GM12878 (cell line): ENCODE measurements at regions not wholly inside any gene's neighbourhood (a gene's known extent, or its start where the extent isn't known, plus 50 kb on each side); places are given as distances from the start of the nearest gene placed in this dataset.
"Not testable (repeated sequence)": the region's sequence is repeated elsewhere in the genome, so short reads cannot be mapped to it uniquely, and the experiment has no call there.

ENCODE experiments used
- ATAC-seq: fragments of 200-7000 bp; cut with Tn5 transposase; 3 replicates; pipeline ENCODE4 v1.9.1; 2020; ENCODE audit warnings: mild to moderate bottlenecking, moderate library complexity
- BruUV-seq: library from RNA; stranded (reverse); fragments of 400-500 nt; replicated peaks from 2 replicates; lab custom pipeline; 2021; lab: Mats Ljungman, UMichigan
- CTCF ChIA-PET: fragments of 300-600 bp; sonication (Branson Sonifier 250); formaldehyde crosslinking; extraction: SDS; loops from one replicate; lab custom pipeline; 2021; ENCODE audit warnings: inconsistent platforms; lab: Yijun Ruan, JAX
- POLR2A ChIA-PET: fragments of 350-600 bp; formaldehyde crosslinking; extraction: SDS; loops from one replicate; lab custom pipeline; 2021; ENCODE audit warnings: inconsistent platforms; lab: Charles Lee
- RAD21 ChIA-PET: fragments of 300-600 bp; sonication (Branson Sonifier 250); formaldehyde crosslinking; loops from one replicate; lab custom pipeline; 2023; ENCODE audit warnings: antibody characterized with exemption; ENCODE audit not compliant: unreplicated experiment; lab: Charles Lee
- SMC1A ChIA-PET: fragments of 300-600 bp; sonication (Branson Sonifier 250); formaldehyde crosslinking; loops from one replicate; lab custom pipeline; 2023; ENCODE audit not compliant: unreplicated experiment, uncharacterized antibody; lab: Charles Lee
- DNase-seq: peaks from one replicate; pipeline ENCODE4 v3.0.0-alpha.2; 2011; ENCODE audit warnings: low read depth, low spot score
- FAIRE-seq: peaks from 3 replicates; lab custom pipeline; 2011; peaks lifted over from hg19 to GRCh38; lab: Jason Lieb, UNC
- H2AFZ ChIP-seq: 2 replicates; pipeline ENCODE4 v1.6.0; 2011; ENCODE audit warnings: low read depth, low read length, control low read depth; ENCODE audit not compliant: control insufficient read depth
- H3K27ac ChIP-seq: 2 replicates; pipeline ENCODE4 v1.5.1; 2011; ENCODE audit warnings: control low read depth; ENCODE audit not compliant: control insufficient read depth, insufficient read depth
- H3K27me3 ChIP-seq, 2 experiments: replicated peaks in 1 of 2; 2 replicates each; pipeline versions ENCODE4 v1.6.0 to v1.6.1; 2011; ENCODE audit warnings: low read length in 1 of 2; ENCODE audit not compliant: control insufficient read depth in 2 of 2, insufficient read depth in 2 of 2
- H3K36me3 ChIP-seq, 2 experiments: 2 replicates each; pipeline ENCODE4 v1.5.1; 2011; ENCODE audit warnings: low read length in 1 of 2; ENCODE audit not compliant: control insufficient read depth in 2 of 2, insufficient read depth in 2 of 2
- H3K4me1 ChIP-seq: 2 replicates; pipeline ENCODE4 v1.6.1; 2011; ENCODE audit warnings: mild to moderate bottlenecking, low read length, moderate library complexity, mixed read lengths; ENCODE audit not compliant: control insufficient read depth, insufficient read depth
- H3K4me2 ChIP-seq: 2 replicates; pipeline ENCODE4 v1.6.0; 2011; ENCODE audit warnings: control low read depth; ENCODE audit not compliant: control insufficient read depth, insufficient read depth
- H3K4me3 ChIP-seq: fragments of 200-600 bp; sonication (generic); 2 replicates; pipeline ENCODE4 v1.5.1; 2016
- H3K79me2 ChIP-seq: 2 replicates; pipeline ENCODE4 v1.6.0; 2011; ENCODE audit warnings: low read length; ENCODE audit not compliant: control insufficient read depth, insufficient read depth
- H3K9ac ChIP-seq: 2 replicates; pipeline ENCODE4 v1.8.0; 2011; ENCODE audit warnings: low read length, control low read depth, mixed read lengths; ENCODE audit not compliant: control insufficient read depth, insufficient read depth
- H3K9me3 ChIP-seq: replicated peaks from 3 replicates; pipeline ENCODE4 v1.5.1; 2011; ENCODE audit warnings: mild to moderate bottlenecking, low read length; ENCODE audit not compliant: control insufficient read depth, insufficient read depth
- H4K20me1 ChIP-seq: 2 replicates; pipeline ENCODE4 v1.6.0; 2011; ENCODE audit not compliant: control insufficient read depth, insufficient read depth
- BHLHE40 ChIP-seq, 2 experiments: fragments of 450-650 bp in 1 of 2; IDR thresholded peaks; 2 replicates each; pipeline ENCODE4 v1.6.1; 2011 to 2017; ENCODE audit warnings: low read depth in 2 of 2, borderline replicate concordance in 1 of 2, improper control_type of control experiment in 1 of 2, low read length in 1 of 2, mild to moderate bottlenecking in 1 of 2
- NFXL1 ChIP-seq: fragments of 450-650 bp; IDR thresholded peaks from 2 replicates; pipeline ENCODE4 v1.6.1; 2017; ENCODE audit warnings: antibody characterized with exemption, mild to moderate bottlenecking, borderline replicate concordance
- REST ChIP-seq: IDR thresholded peaks from 2 replicates; pipeline ENCODE4 v1.6.1; 2012; ENCODE audit warnings: mild to moderate bottlenecking, low read depth, low read length
- STAT1 ChIP-seq: fragments of 450-650 bp; conservative IDR thresholded peaks from 2 replicates; pipeline ENCODE4 v1.6.1; 2014; ENCODE audit warnings: antibody characterized with exemption, mild to moderate bottlenecking
- WGBS: methylation state at CpG from one replicate; pipeline ENCODE4 v1.1.6; 2016; ENCODE audit warnings: low lambda C conversion rate; ENCODE audit not compliant: insufficient replicate concordance, insufficient coverage; ENCODE audit errors: missing lambda C conversion rate; 5-methylcytosine and 5-hydroxymethylcytosine counted together
- in situ Hi-C: fragments of 300-500 bp; cut with MboI; formaldehyde crosslinking; loops from 9 replicates; pipeline ENCODE4 v1.14.3; 2018; ENCODE audit warnings: mixed read lengths
- intact Hi-C: fragments of 100-400 bp; cut with micrococcal nuclease; formaldehyde crosslinking; loops from one replicate; pipeline ENCODE4 v1.14.2; 2022; ENCODE audit not compliant: unreplicated experiment
- TF ChIP-seq, protein P1 (sequence below): IDR thresholded peaks from 2 replicates; pipeline ENCODE4 v1.6.1; 2012; ENCODE audit warnings: improper control_type of control experiment, low read depth, low read length; ENCODE audit not compliant: insufficient replicate concordance

DNA sequence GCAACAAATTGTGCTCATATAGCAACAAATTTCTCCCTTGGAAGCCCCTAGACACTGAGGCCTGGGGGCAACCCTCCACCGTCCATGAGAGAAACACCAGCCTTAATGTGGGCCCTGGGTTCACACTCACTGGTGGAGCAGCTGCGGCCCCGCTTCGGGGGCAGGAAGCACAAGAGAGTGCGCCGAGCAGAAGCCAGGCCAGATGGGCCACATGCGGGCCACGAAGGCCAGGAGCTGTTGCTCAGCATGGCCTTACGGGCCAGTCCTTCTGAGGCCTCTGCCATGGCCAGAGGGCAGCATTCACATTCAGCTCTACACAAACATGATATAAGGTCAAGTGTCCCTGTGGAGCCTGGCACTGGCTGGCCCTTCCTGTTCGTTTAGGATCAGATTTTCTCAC is 60.0 kb upstream of the VIPR2 start (continued):
- TF ChIP-seq, protein P1, sequence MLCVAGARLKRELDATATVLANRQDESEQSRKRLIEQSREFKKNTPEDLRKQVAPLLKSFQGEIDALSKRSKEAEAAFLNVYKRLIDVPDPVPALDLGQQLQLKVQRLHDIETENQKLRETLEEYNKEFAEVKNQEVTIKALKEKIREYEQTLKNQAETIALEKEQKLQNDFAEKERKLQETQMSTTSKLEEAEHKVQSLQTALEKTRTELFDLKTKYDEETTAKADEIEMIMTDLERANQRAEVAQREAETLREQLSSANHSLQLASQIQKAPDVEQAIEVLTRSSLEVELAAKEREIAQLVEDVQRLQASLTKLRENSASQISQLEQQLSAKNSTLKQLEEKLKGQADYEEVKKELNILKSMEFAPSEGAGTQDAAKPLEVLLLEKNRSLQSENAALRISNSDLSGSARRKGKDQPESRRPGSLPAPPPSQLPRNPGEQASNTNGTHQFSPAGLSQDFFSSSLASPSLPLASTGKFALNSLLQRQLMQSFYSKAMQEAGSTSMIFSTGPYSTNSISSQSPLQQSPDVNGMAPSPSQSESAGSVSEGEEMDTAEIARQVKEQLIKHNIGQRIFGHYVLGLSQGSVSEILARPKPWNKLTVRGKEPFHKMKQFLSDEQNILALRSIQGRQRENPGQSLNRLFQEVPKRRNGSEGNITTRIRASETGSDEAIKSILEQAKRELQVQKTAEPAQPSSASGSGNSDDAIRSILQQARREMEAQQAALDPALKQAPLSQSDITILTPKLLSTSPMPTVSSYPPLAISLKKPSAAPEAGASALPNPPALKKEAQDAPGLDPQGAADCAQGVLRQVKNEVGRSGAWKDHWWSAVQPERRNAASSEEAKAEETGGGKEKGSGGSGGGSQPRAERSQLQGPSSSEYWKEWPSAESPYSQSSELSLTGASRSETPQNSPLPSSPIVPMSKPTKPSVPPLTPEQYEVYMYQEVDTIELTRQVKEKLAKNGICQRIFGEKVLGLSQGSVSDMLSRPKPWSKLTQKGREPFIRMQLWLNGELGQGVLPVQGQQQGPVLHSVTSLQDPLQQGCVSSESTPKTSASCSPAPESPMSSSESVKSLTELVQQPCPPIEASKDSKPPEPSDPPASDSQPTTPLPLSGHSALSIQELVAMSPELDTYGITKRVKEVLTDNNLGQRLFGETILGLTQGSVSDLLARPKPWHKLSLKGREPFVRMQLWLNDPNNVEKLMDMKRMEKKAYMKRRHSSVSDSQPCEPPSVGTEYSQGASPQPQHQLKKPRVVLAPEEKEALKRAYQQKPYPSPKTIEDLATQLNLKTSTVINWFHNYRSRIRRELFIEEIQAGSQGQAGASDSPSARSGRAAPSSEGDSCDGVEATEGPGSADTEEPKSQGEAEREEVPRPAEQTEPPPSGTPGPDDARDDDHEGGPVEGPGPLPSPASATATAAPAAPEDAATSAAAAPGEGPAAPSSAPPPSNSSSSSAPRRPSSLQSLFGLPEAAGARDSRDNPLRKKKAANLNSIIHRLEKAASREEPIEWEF: no peak
- TF ChIP-seq NFXL1 (no peak), REST (no peak), BHLHE40 (IDR thresholded peaks at IDR 0.05; ENCODE audit: borderline replicate concordance in 1 of 2, low read depth in 2 of 2, low read length in 1 of 2) (no peak), STAT1 (no peak)

DNA sequence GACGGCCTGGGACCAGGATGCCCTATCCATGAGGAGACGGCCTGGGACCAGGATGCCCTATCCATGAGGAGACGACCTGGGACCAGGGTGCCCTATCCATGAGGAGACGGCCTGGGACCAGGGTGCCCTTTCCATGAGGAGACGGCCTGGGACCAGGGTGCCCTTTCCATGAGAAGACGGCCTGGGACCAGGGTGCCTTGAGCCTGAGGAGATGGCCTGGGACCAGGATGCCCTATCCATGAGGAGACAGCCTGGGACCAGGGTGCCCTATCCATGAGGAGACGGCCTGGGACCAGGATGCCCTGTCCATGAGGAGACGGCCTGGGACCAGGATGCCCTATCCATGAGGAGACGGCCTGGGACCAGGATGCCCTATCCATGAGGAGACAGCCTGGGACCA is 58.6 kb upstream of the VIPR2 start:
- POLR2A ChIA-PET, H3K27ac ChIP-seq, CTCF ChIA-PET, intact Hi-C loops, H3K9ac ChIP-seq, DNase-seq, H3K9me3 ChIP-seq, H3K36me3 ChIP-seq, in situ Hi-C loops, ATAC-seq, H3K79me2 ChIP-seq, H4K20me1 ChIP-seq, H3K4me2 ChIP-seq, RAD21 ChIA-PET, FAIRE-seq, BruUV-seq, H3K4me3 ChIP-seq, SMC1A ChIA-PET, H3K27me3 ChIP-seq, H3K4me1 ChIP-seq, H2AFZ ChIP-seq: not testable (repeated sequence)
- WGBS: 71% methylated on average over 9 of the region's 9 CpGs
